Medulla oblongata (tissue), 1 donor: ENCODE measurements at regions not wholly inside any gene's neighbourhood (a gene's known extent, or its start where the extent isn't known, plus 50 kb on each side); places are given as distances from the start of the nearest gene placed in this dataset.
"Not testable (repeated sequence)": the region's sequence is repeated elsewhere in the genome, so short reads cannot be mapped to it uniquely, and the experiment has no call there.

ENCODE experiments used
- DNase-seq: peaks from one replicate; pipeline ENCODE4 v3.0.0-alpha.2; 2015; ENCODE audit errors: extremely low spot score

- no peak for DNase-seq
These were observed 91.5 kb upstream of the KCNE2 start for GRCh38 chr21:34272321-34272720.

GRCh38 chr21:34274001-34274400, 89.8 kb upstream of the KCNE2 start:
- DNase-seq: no peak

GRCh38 chr21:34276711-34277425, 86.9 kb upstream of the KCNE2 start:
- no peak for DNase-seq

GRCh38 chr21:34278451-34278850, 85.4 kb upstream of the KCNE2 start:
- no peak for DNase-seq

GRCh38 chr21:34279285-34279684, 84.5 kb upstream of the KCNE2 start:
- no peak for DNase-seq

- DNase-seq: no peak
These were observed 83.9 kb upstream of the KCNE2 start for GRCh38 chr21:34279883-34280282.

GRCh38 chr21:34280389-34280795, 83.4 kb upstream of the KCNE2 start:
- peak; percentile 14 for DNase-seq

GRCh38 chr21:34280959-34281358, 82.8 kb upstream of the KCNE2 start:
- no peak for DNase-seq

GRCh38 chr21:34282223-34282622, 81.6 kb upstream of the KCNE2 start:
- no peak for DNase-seq

- DNase-seq: no peak
These were observed 79.1 kb upstream of the KCNE2 start for GRCh38 chr21:34284666-34285065.

GRCh38 chr21:34288042-34288441, 75.8 kb upstream of the KCNE2 start:
- DNase-seq: not testable (repeated sequence)

- no peak for DNase-seq
These were observed 74.0 kb upstream of the KCNE2 start for GRCh38 chr21:34289856-34290255.

- no peak for DNase-seq
These were observed 66.9 kb upstream of the KCNE2 start for GRCh38 chr21:34296878-34297277.

GRCh38 chr21:34298534-34299167, 65.2 kb upstream of the KCNE2 start:
- DNase-seq: no peak

- DNase-seq: no peak
These were observed 64.7 kb upstream of the KCNE2 start for GRCh38 chr21:34299168-34299539.

- no peak for DNase-seq
These were observed 61.3 kb upstream of the KCNE2 start for GRCh38 chr21:34302521-34302920.

- DNase-seq: no peak
These were observed 57.9 kb upstream of the KCNE2 start for GRCh38 chr21:34305605-34306604.

- DNase-seq: no peak
These were observed 55.7 kb upstream of the KCNE2 start for GRCh38 chr21:34307991-34308532.

- DNase-seq: no peak
These were observed 52.1 kb upstream of the KCNE2 start for GRCh38 chr21:34311561-34312330.

GRCh38 chr21:34313116-34313515, 50.7 kb upstream of the KCNE2 start:
- no peak for DNase-seq
